WERI-Rb-1 (cell line): ENCODE measurements at regions not wholly inside any gene's neighbourhood (a gene's known extent, or its start where the extent isn't known, plus 50 kb on each side); places are given as distances from the start of the nearest gene placed in this dataset.

Source experiments
- DNase-seq: peaks from one replicate; pipeline ENCODE4 v3.0.0-alpha.2; 2020
- H3K27ac ChIP-seq: fragments of 250-450 bp; sonication (Bioruptor Pico); 2 replicates; pipeline ENCODE4 v1.5.1; 2020; ENCODE audit warnings: mild to moderate bottlenecking, moderate library complexity
- H3K27me3 ChIP-seq: fragments of 250-450 bp; sonication (Bioruptor Pico); 2 replicates; pipeline ENCODE4 v1.5.1; 2021; ENCODE audit warnings: mild to moderate bottlenecking, low read depth, moderate library complexity; ENCODE audit not compliant: insufficient read depth, severe bottlenecking
- H3K36me3 ChIP-seq: fragments of 250-450 bp; sonication (Bioruptor Pico); 2 replicates; pipeline ENCODE4 v1.5.1; 2020; ENCODE audit warnings: mild to moderate bottlenecking, moderate library complexity
- H3K4me3 ChIP-seq: 2 replicates; pipeline ENCODE4 v1.5.1; 2011; ENCODE audit warnings: low read depth, mild to moderate bottlenecking, control low read depth, low read length
- H3K9me3 ChIP-seq: fragments of 250-450 bp; sonication (Bioruptor Pico); 2 replicates; pipeline ENCODE4 v1.5.1; 2021; ENCODE audit warnings: mild to moderate bottlenecking, moderate library complexity; ENCODE audit not compliant: severe bottlenecking
- TF ChIP-seq, protein P1 (sequence below): IDR thresholded peaks from 2 replicates; pipeline ENCODE4 v1.5.1; 2011; ENCODE audit warnings: low read depth, mild to moderate bottlenecking, control low read depth, inconsistent platforms, low read length

DNA sequence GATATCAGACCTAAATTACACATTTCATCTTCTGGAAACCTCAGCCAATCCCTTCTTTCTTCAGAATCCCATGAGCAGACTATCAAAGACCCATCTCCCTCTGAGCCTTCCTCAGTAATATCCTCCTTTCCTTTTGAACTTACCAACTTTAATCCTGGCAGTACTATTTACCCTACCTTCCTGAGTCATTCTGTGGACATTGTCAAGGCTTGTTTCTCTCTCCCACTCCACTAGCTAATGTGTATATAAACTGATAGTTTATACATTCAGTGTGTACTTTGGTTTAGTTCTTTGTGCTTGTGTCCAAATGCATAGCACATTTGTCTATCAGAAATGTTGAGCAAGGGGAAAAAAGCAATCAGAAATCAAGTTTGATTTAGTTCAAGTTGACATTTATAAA, 568.3 kb downstream of the CSNK1G3 start:
- Histone ChIP-seq H3K36me3 (no peaks in the 10 kb centered on the region), H3K27me3 (no peaks in the 10 kb centered on the region), H3K9me3 (no peaks in the 10 kb centered on the region), H3K4me3 (no peak overlapping the region), H3K27ac (no peak overlapping the region)
- DNase-seq: no peak
- TF ChIP-seq, protein P1, sequence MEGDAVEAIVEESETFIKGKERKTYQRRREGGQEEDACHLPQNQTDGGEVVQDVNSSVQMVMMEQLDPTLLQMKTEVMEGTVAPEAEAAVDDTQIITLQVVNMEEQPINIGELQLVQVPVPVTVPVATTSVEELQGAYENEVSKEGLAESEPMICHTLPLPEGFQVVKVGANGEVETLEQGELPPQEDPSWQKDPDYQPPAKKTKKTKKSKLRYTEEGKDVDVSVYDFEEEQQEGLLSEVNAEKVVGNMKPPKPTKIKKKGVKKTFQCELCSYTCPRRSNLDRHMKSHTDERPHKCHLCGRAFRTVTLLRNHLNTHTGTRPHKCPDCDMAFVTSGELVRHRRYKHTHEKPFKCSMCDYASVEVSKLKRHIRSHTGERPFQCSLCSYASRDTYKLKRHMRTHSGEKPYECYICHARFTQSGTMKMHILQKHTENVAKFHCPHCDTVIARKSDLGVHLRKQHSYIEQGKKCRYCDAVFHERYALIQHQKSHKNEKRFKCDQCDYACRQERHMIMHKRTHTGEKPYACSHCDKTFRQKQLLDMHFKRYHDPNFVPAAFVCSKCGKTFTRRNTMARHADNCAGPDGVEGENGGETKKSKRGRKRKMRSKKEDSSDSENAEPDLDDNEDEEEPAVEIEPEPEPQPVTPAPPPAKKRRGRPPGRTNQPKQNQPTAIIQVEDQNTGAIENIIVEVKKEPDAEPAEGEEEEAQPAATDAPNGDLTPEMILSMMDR: no peak

DNA sequence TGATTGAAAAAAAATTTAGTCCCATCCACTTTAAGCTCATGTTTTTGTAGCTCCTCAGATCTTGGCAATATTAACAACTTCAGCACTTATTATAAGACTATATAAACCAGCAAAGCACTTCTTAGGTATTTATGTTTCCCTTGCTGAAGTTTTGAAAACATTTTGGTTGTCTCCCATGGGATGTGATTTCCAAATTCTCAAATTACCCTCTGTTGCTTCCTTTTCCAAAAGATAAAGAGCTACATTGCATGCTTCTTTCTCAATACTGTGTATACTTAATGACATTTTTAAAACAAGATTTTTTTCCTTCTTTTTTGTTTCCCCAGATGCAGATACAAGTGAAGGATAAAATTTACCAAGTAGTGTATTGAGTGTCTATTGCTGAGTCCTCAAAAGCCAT, 567.1 kb downstream of the CSNK1G3 start:
- TF ChIP-seq, protein P1: no peak
- Histone ChIP-seq H3K27me3 (no peaks in the 10 kb centered on the region), H3K27ac (no peak overlapping the region), H3K9me3 (no peaks in the 10 kb centered on the region), H3K4me3 (no peak overlapping the region), H3K36me3 (no peaks in the 10 kb centered on the region)
- no peak for DNase-seq

DNA sequence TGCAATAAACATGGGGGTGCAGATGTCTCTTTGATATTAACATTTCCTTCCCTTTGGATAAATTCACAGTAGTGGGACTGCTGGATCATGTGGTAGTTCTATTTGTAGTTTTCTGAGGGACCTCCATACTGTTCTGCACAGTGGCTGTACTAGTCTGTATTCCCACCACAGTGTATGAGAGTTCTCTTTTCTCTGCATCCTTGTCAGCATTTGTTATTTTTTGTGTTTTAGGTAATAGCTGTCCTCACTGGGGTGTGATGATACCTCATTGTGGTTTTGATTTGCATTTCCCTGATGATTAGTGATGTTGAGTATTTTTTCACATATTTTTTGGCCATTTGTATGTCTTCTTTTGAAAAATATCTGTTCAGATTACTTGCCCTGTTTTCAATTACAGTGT, 562.5 kb downstream of the CSNK1G3 start:
- no peaks in the 10 kb centered on the region for H3K36me3 ChIP-seq
- no peak overlapping the region for H3K27ac ChIP-seq
- no peak for DNase-seq
- TF ChIP-seq, protein P1: no peak
- H3K9me3 ChIP-seq: no peaks in the 10 kb centered on the region
- H3K27me3 ChIP-seq: no peaks in the 10 kb centered on the region
- H3K4me3 ChIP-seq: no peak overlapping the region

DNA sequence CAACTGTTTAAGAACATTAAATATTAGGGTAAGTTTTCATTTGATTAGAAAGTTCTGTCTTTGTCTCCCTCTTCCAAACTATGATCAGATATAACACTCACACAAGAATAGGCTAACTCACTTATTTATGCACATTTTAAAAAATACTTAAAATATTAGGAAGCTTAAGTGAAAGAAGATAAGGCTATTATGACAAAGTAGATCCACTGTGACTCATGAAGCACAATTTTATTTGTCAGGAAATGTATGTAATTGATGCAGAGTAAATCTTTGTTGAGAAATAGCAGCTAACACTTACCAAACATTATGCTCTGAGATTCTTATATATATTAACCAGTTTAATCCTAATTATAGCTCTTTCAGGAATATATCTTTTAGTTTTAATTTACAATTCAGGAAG, 560.6 kb downstream of the CSNK1G3 start:
- Histone ChIP-seq H3K9me3 (no peaks in the 10 kb centered on the region), H3K4me3 (no peak overlapping the region), H3K27ac (no peak overlapping the region), H3K36me3 (no peaks in the 10 kb centered on the region), H3K27me3 (no peaks in the 10 kb centered on the region)
- TF ChIP-seq, protein P1: no peak
- DNase-seq: no peak

DNA sequence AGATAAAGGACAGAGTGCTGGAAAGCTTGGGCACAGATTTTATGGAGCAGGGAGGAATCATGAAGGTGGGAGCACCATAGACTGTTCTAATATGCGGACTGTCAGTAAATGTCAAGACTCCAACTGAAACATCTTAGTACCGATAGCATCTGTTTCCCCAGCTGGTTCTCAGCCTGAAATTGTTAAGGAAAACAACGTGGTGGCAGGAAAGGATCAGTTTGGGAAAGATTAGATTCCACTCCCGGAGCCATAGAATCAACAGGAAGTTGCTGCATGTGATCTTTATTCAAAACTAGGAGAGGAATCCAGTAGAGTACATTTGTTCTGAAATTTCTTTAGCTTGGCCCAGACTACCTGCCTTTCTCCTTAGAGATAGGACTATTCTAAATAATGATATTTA, 559.1 kb downstream of the CSNK1G3 start:
- no peak overlapping the region for H3K4me3 ChIP-seq
- no peaks in the 10 kb centered on the region for H3K36me3 ChIP-seq
- no peak for DNase-seq
- no peaks in the 10 kb centered on the region for H3K9me3 ChIP-seq
- H3K27ac ChIP-seq: no peak overlapping the region
- no peaks in the 10 kb centered on the region for H3K27me3 ChIP-seq
- TF ChIP-seq, protein P1: no peak

DNA sequence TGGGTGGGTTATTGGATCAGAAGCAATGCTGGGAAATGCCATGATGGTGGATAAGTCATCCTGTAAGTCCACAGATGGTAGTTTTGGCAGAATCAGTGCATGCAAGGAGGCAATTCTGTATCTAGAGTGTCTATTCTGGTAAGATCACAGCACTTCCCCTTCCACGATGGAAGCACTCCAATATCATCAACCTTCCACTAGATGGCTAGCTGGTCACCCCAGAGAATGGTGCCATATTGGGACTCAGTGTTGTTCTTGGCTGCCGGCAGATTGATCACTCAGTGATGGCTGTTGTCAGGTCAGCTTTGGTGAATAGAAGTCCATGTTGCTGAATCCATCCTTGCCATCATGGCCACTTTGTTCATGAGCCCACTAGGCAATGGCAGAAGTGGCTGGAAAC, 553.5 kb downstream of the CSNK1G3 start:
- Histone ChIP-seq H3K27me3 (no peaks in the 10 kb centered on the region), H3K27ac (no peak overlapping the region), H3K9me3 (no peaks in the 10 kb centered on the region), H3K4me3 (no peak overlapping the region), H3K36me3 (no peaks in the 10 kb centered on the region)
- TF ChIP-seq, protein P1: peak; percentile 45
- DNase-seq: no peak
